GM13976 (cell line): ENCODE measurements at regions not wholly inside any gene's neighbourhood (a gene's known extent, or its start where the extent isn't known, plus 50 kb on each side); places are given as distances from the start of the nearest gene placed in this dataset.

Experiments
- DNase-seq: peaks from one replicate; pipeline ENCODE4 v3.0.0; 2012; ENCODE audit warnings: low spot score
- CTCF ChIP-seq: IDR thresholded peaks from 2 replicates; pipeline ENCODE4 v1.5.1; 2012; ENCODE audit warnings: borderline replicate concordance, mild to moderate bottlenecking; ENCODE audit not compliant: insufficient read depth; ENCODE audit errors: extremely low read depth, missing control alignments, control extremely low read depth
- in situ Hi-C: fragments of 300-500 bp; cut with MboI; formaldehyde crosslinking; loops from one replicate; pipeline ENCODE4 v1.12.0; 2022; ENCODE audit warnings: low sequenced_read_pairs, mixed read lengths, inconsistent platforms; ENCODE audit not compliant: unreplicated experiment

- no peak for DNase-seq
- TF ChIP-seq CTCF, result no peak
Measured at GRCh38 chr2:205860181-205860580, 177.9 kb downstream of the NRP2 start.

GRCh38 chr2:205858881-205859441 is 176.7 kb downstream of the NRP2 start:
- in situ Hi-C loops, result no loop called here
- no peak for DNase-seq
- no peak for TF ChIP-seq CTCF

More at GRCh38 chr2:205860181-205860580, 177.9 kb downstream of the NRP2 start:
- in situ Hi-C loops, result no loop called here

GRCh38 chr2:205858275-205858674 is 176.0 kb downstream of the NRP2 start:
- no peak for TF ChIP-seq CTCF
- DNase-seq, result no peak
- in situ Hi-C loops, result no loop called here

GRCh38 chr2:205857520-205858237 is 175.4 kb downstream of the NRP2 start:
- DNase-seq, result no peak
- in situ Hi-C loops, result no loop called here

GRCh38 chr2:205852457-205852856 is 170.2 kb downstream of the NRP2 start:
- in situ Hi-C loops, result no loop called here
- DNase-seq, result no peak
- no peak for TF ChIP-seq CTCF

More at GRCh38 chr2:205857520-205858237, 175.4 kb downstream of the NRP2 start:
- TF ChIP-seq CTCF, result no peak

- in situ Hi-C loops, result no loop called here
- DNase-seq, result no peak
- no peak for TF ChIP-seq CTCF
Measured at GRCh38 chr2:205850611-205851010, 168.3 kb downstream of the NRP2 start.
